RWPE2 (cell line): ENCODE measurements at regions not wholly inside any gene's neighbourhood (a gene's known extent, or its start where the extent isn't known, plus 50 kb on each side); places are given as distances from the start of the nearest gene placed in this dataset.
"Not testable (repeated sequence)": the region's sequence is repeated elsewhere in the genome, so short reads cannot be mapped to it uniquely, and the experiment has no call there.

Experiments
- ATAC-seq: fragments of 200-7000 bp; cut with Tn5 transposase; 3 replicates; pipeline ENCODE4 v1.9.1; 2021; ENCODE audit warnings: low read depth
- DNase-seq: peaks from one replicate; pipeline ENCODE4 v3.0.0-alpha.2; 2020; ENCODE audit warnings: low spot score
- H3K27ac ChIP-seq: fragments of 450-650 bp; 2 replicates; pipeline ENCODE4 v1.5.1; 2017; ENCODE audit warnings: mild to moderate bottlenecking; ENCODE audit not compliant: poor library complexity, severe bottlenecking
- H3K27me3 ChIP-seq: fragments of 250-450 bp; sonication (Bioruptor Pico); 2 replicates; pipeline ENCODE4 v1.5.1; 2021; ENCODE audit warnings: mild to moderate bottlenecking, moderate library complexity; ENCODE audit not compliant: insufficient read depth, poor library complexity, severe bottlenecking
- H3K36me3 ChIP-seq: fragments of 250-450 bp; sonication (Bioruptor Pico); 2 replicates; pipeline ENCODE4 v1.5.1; 2020; ENCODE audit warnings: low read depth, mild to moderate bottlenecking, moderate library complexity
- H3K4me1 ChIP-seq: fragments of 250-450 bp; sonication (Bioruptor Pico); 2 replicates; pipeline ENCODE4 v1.5.1; 2021; ENCODE audit warnings: mild to moderate bottlenecking, moderate library complexity; ENCODE audit not compliant: insufficient read depth, poor library complexity, severe bottlenecking
- H3K4me3 ChIP-seq: fragments of 250-450 bp; sonication (Bioruptor Pico); 2 replicates; pipeline ENCODE4 v1.5.1; 2021; ENCODE audit warnings: mild to moderate bottlenecking, moderate library complexity; ENCODE audit not compliant: severe bottlenecking
- H3K9me3 ChIP-seq: fragments of 250-450 bp; sonication (Bioruptor Pico); 2 replicates; pipeline ENCODE4 v1.5.1; 2021; ENCODE audit warnings: mild to moderate bottlenecking, moderate library complexity; ENCODE audit not compliant: severe bottlenecking
- CTCF ChIP-seq: fragments of 450-650 bp; IDR thresholded peaks from one replicate; pipeline ENCODE4 v1.5.1; 2017; ENCODE audit warnings: mild to moderate bottlenecking, moderate library complexity; ENCODE audit not compliant: poor library complexity, severe bottlenecking

- Histone ChIP-seq H3K9me3 (no peaks in the 10 kb centered on the region), H3K27ac (no peak overlapping the region), H3K4me3 (no peak overlapping the region), H3K36me3 (no peaks in the 10 kb centered on the region), H3K27me3 (no peaks in the 10 kb centered on the region), H3K4me1 (no peaks in the 10 kb centered on the region)
- DNase-seq: no peak
- TF ChIP-seq CTCF: no peak
- no peak for ATAC-seq
Observed at GRCh38 chr2:236353594-236353942, 89.4 kb upstream of the ASB18 start.

GRCh38 chr2:236354056-236354940 lies 90.1 kb upstream of the ASB18 start:
- DNase-seq (no peak), ATAC-seq (no peak)
- Histone ChIP-seq H3K9me3 (no peaks in the 10 kb centered on the region), H3K27ac (no peak overlapping the region), H3K4me3 (no peak overlapping the region), H3K36me3 (no peaks in the 10 kb centered on the region), H3K4me1 (no peaks in the 10 kb centered on the region), H3K27me3 (no peaks in the 10 kb centered on the region)
- no peak for TF ChIP-seq CTCF

- no peaks in the 10 kb centered on the region for H3K27me3 ChIP-seq
- DNase-seq: no peak
- no peak overlapping the region for H3K4me3 ChIP-seq
- H3K9me3 ChIP-seq: no peaks in the 10 kb centered on the region
- H3K4me1 ChIP-seq: no peaks in the 10 kb centered on the region
- ATAC-seq: no peak
- no peaks in the 10 kb centered on the region for H3K36me3 ChIP-seq
- no peak overlapping the region for H3K27ac ChIP-seq
- TF ChIP-seq CTCF: no peak
Observed at GRCh38 chr2:236354973-236355595, 90.9 kb upstream of the ASB18 start.

- no peaks in the 10 kb centered on the region for H3K27me3 ChIP-seq
- no peak for TF ChIP-seq CTCF
- H3K36me3 ChIP-seq: no peaks in the 10 kb centered on the region
- no peak overlapping the region for H3K27ac ChIP-seq
- no peaks in the 10 kb centered on the region for H3K9me3 ChIP-seq
- DNase-seq: no peak
- no peak; the same call in 2 of the 3 replicates for ATAC-seq
- H3K4me1 ChIP-seq: no peaks in the 10 kb centered on the region
- no peak overlapping the region for H3K4me3 ChIP-seq
Observed at GRCh38 chr2:236355911-236356310, 91.7 kb upstream of the ASB18 start.

- not testable (repeated sequence) for H3K9me3 ChIP-seq, H3K4me3 ChIP-seq, H3K4me1 ChIP-seq, ATAC-seq, H3K27ac ChIP-seq, H3K27me3 ChIP-seq, H3K36me3 ChIP-seq, DNase-seq
Observed at GRCh38 chr2:236356321-236356720, 92.1 kb upstream of the ASB18 start.

- not testable (repeated sequence) for ATAC-seq, H3K4me3 ChIP-seq, H3K27ac ChIP-seq, H3K9me3 ChIP-seq, H3K36me3 ChIP-seq, H3K27me3 ChIP-seq, DNase-seq, H3K4me1 ChIP-seq
Observed at GRCh38 chr2:236358482-236358881, 94.3 kb upstream of the ASB18 start.
